Osteoblast (primary cell): ENCODE measurements at regions not wholly inside any gene's neighbourhood (a gene's known extent, or its start where the extent isn't known, plus 50 kb on each side); places are given as distances from the start of the nearest gene placed in this dataset.

Experiments
- DNase-seq: peaks from one replicate; pipeline ENCODE4 v3.0.0; 2011; ENCODE audit warnings: low spot score, mixed read lengths; ENCODE audit not compliant: insufficient read length; ENCODE audit errors: missing footprints
- H2AFZ ChIP-seq: 2 replicates; pipeline ENCODE4 v1.6.0; 2011; ENCODE audit warnings: mild to moderate bottlenecking, low read length
- H3K27ac ChIP-seq: 2 replicates; pipeline ENCODE4 v1.5.1; 2011; ENCODE audit warnings: mild to moderate bottlenecking, low read depth, low read length, moderate library complexity
- H3K27me3 ChIP-seq: 2 replicates; pipeline ENCODE4 v1.6.0; 2012; ENCODE audit warnings: mild to moderate bottlenecking, control low read depth, inconsistent platforms, low read length, moderate library complexity; ENCODE audit not compliant: insufficient read depth
- H3K36me3 ChIP-seq: 2 replicates; pipeline ENCODE4 v1.5.1; 2011; ENCODE audit warnings: mild to moderate bottlenecking, low read length, control low read depth, moderate library complexity; ENCODE audit not compliant: insufficient read depth
- H3K4me1 ChIP-seq: 2 replicates; pipeline ENCODE4 v1.5.1; 2011; ENCODE audit warnings: mild to moderate bottlenecking, low read length, control low read depth, moderate library complexity; ENCODE audit not compliant: insufficient read depth
- H3K4me2 ChIP-seq: 2 replicates; pipeline ENCODE4 v1.6.0; 2011; ENCODE audit warnings: mild to moderate bottlenecking, low read length; ENCODE audit not compliant: insufficient read depth
- H3K4me3 ChIP-seq: fragments of 200-600 bp; sonication (generic); 3 replicates; pipeline ENCODE4 v1.5.1; 2012; ENCODE audit warnings: mild to moderate bottlenecking, low read length, inconsistent platforms; ENCODE audit not compliant: insufficient read depth
- H3K79me2 ChIP-seq: 2 replicates; pipeline ENCODE4 v1.6.0; 2012; ENCODE audit warnings: mild to moderate bottlenecking, low read length, control low read depth, inconsistent platforms; ENCODE audit not compliant: insufficient read depth
- H3K9me3 ChIP-seq: 2 replicates; pipeline ENCODE4 v1.5.1; 2011; ENCODE audit warnings: low read depth, low read length, control low read depth
- H4K20me1 ChIP-seq: 2 replicates; pipeline ENCODE4 v1.6.0; 2012; ENCODE audit warnings: mild to moderate bottlenecking, low read length, control low read depth; ENCODE audit not compliant: insufficient read depth
- CTCF ChIP-seq: IDR thresholded peaks from 2 replicates; pipeline ENCODE4 v1.5.1; 2011; ENCODE audit warnings: mild to moderate bottlenecking, low read depth, low read length, moderate library complexity; ENCODE audit errors: extremely low read depth

GRCh38 chr2:155060896-155061295 is 362.4 kb downstream of the KCNJ3 start:
- H3K27ac ChIP-seq: no peak overlapping the region
- no peaks in the 10 kb centered on the region for H3K79me2 ChIP-seq
- no peak for DNase-seq
- H3K36me3 ChIP-seq: no peaks in the 10 kb centered on the region
- H3K4me2 ChIP-seq: no peak overlapping the region
- no peaks in the 10 kb centered on the region for H3K27me3 ChIP-seq
- no peak for TF ChIP-seq CTCF
- no peak overlapping the region for H3K4me3 ChIP-seq
- no peaks in the 10 kb centered on the region for H3K4me1 ChIP-seq
- H2AFZ ChIP-seq: no peak overlapping the region
- H4K20me1 ChIP-seq: no peaks in the 10 kb centered on the region
- peaks cover 2% of the 10 kb centered on the region for H3K9me3 ChIP-seq

GRCh38 chr2:155054712-155055111 is 356.2 kb downstream of the KCNJ3 start:
- H3K27ac ChIP-seq: no peak overlapping the region
- H3K27me3 ChIP-seq: no peaks in the 10 kb centered on the region
- H3K36me3 ChIP-seq: no peaks in the 10 kb centered on the region
- peaks cover 4% of the 10 kb centered on the region for H3K9me3 ChIP-seq
- H3K4me1 ChIP-seq: no peaks in the 10 kb centered on the region
- no peaks in the 10 kb centered on the region for H4K20me1 ChIP-seq
- no peak for DNase-seq
- H3K4me2 ChIP-seq: no peak overlapping the region
- no peak overlapping the region for H2AFZ ChIP-seq
- no peaks in the 10 kb centered on the region for H3K79me2 ChIP-seq
- TF ChIP-seq CTCF: no peak
- H3K4me3 ChIP-seq: no peak overlapping the region

- TF ChIP-seq CTCF: no peak
- H3K4me1 ChIP-seq: no peaks in the 10 kb centered on the region
- H3K4me2 ChIP-seq: no peak overlapping the region
- no peaks in the 10 kb centered on the region for H3K36me3 ChIP-seq
- H2AFZ ChIP-seq: no peak overlapping the region
- H4K20me1 ChIP-seq: no peaks in the 10 kb centered on the region
- H3K4me3 ChIP-seq: no peak overlapping the region
- H3K27me3 ChIP-seq: no peaks in the 10 kb centered on the region
- DNase-seq: no peak
- H3K9me3 ChIP-seq: no peaks in the 10 kb centered on the region
- no peaks in the 10 kb centered on the region for H3K79me2 ChIP-seq
- H3K27ac ChIP-seq: no peak overlapping the region
Observed at GRCh38 chr2:155043097-155043496, 344.6 kb downstream of the KCNJ3 start.

GRCh38 chr2:155035308-155035707 is 336.8 kb downstream of the KCNJ3 start:
- H3K9me3 ChIP-seq: peaks cover 2% of the 10 kb centered on the region
- no peak overlapping the region for H2AFZ ChIP-seq
- no peaks in the 10 kb centered on the region for H3K36me3 ChIP-seq
- TF ChIP-seq CTCF: no peak
- no peaks in the 10 kb centered on the region for H3K79me2 ChIP-seq
- no peaks in the 10 kb centered on the region for H3K4me1 ChIP-seq
- DNase-seq: peak; percentile 3
- H3K27me3 ChIP-seq: no peaks in the 10 kb centered on the region
- H4K20me1 ChIP-seq: no peaks in the 10 kb centered on the region
- H3K4me2 ChIP-seq: no peak overlapping the region
- H3K27ac ChIP-seq: no peak overlapping the region
- no peak overlapping the region for H3K4me3 ChIP-seq
